GM23338 (cell line): ENCODE measurements at regions not wholly inside any gene's neighbourhood (a gene's known extent, or its start where the extent isn't known, plus 50 kb on each side); places are given as distances from the start of the nearest gene placed in this dataset.
A peak's percentile ranks its signal among the peaks of the same experiment; 100 is the strongest.

Experiments used
- ATAC-seq: fragments of 200-7000 bp; cut with Tn5 transposase; 3 replicates; pipeline ENCODE4 v1.9.1; 2020
- DNase-seq: peaks from one replicate; pipeline ENCODE4 v3.0.0-alpha.2; 2015; ENCODE audit warnings: low spot score
- H2AFZ ChIP-seq: fragments of 200-600 bp; sonication (generic); 2 replicates; pipeline ENCODE4 v1.8.0; 2016; ENCODE audit warnings: antibody characterized with exemption, mild to moderate bottlenecking, moderate library complexity
- H3F3A ChIP-seq: fragments of 200-600 bp; sonication (generic); replicated peaks from 2 replicates; pipeline ENCODE4 v1.8.0; 2017; ENCODE audit warnings: antibody characterized with exemption, mixed run types, low read depth
- H3K27ac ChIP-seq: fragments of 200-600 bp; sonication (generic); 2 replicates; pipeline ENCODE4 v1.6.1; 2016; ENCODE audit warnings: low read depth
- H3K27me3 ChIP-seq: fragments of 200-600 bp; sonication (generic); 2 replicates; pipeline ENCODE4 v1.8.0; 2016; ENCODE audit warnings: mild to moderate bottlenecking, mixed run types, moderate library complexity; ENCODE audit not compliant: insufficient read depth
- H3K36me3 ChIP-seq: fragments of 200-600 bp; sonication (generic); 2 replicates; pipeline ENCODE4 v1.8.0; 2016; ENCODE audit warnings: mild to moderate bottlenecking; ENCODE audit not compliant: insufficient read depth
- H3K4me1 ChIP-seq: fragments of 200-600 bp; sonication (generic); 2 replicates; pipeline ENCODE4 v1.8.0; 2016; ENCODE audit warnings: mild to moderate bottlenecking, moderate library complexity; ENCODE audit not compliant: insufficient read depth
- H3K4me2 ChIP-seq: fragments of 200-600 bp; sonication (generic); 2 replicates; pipeline ENCODE4 v1.7.1; 2017; ENCODE audit warnings: mixed run types
- H3K4me3 ChIP-seq: fragments of 200-600 bp; sonication (generic); 2 replicates; pipeline ENCODE4 v1.6.1; 2016; ENCODE audit warnings: mixed run types
- H3K79me2 ChIP-seq: fragments of 200-600 bp; sonication (generic); replicated peaks from 2 replicates; pipeline ENCODE4 v1.8.0; 2017; ENCODE audit warnings: mild to moderate bottlenecking; ENCODE audit not compliant: insufficient read depth
- H3K9me2 ChIP-seq: fragments of 200-600 bp; sonication (generic); 2 replicates; pipeline ENCODE4 v1.8.0; 2017; ENCODE audit not compliant: insufficient read depth
- H4K20me1 ChIP-seq: fragments of 200-600 bp; sonication (generic); replicated peaks from 2 replicates; pipeline ENCODE4 v1.8.0; 2017; ENCODE audit warnings: mild to moderate bottlenecking; ENCODE audit not compliant: insufficient read depth
- H3K27ac Mint-ChIP-seq: 2 replicates; pipeline ENCODE4 v1.8.0; 2020; ENCODE audit warnings: inconsistent platforms, mild to moderate bottlenecking, moderate library complexity, mixed read lengths
- H3K27me3 Mint-ChIP-seq: 3 replicates; pipeline ENCODE4 v1.8.0; 2022; ENCODE audit warnings: low read depth, mild to moderate bottlenecking, moderate library complexity, mixed read lengths, inconsistent platforms; ENCODE audit not compliant: insufficient read depth, poor library complexity
- H3K36me3 Mint-ChIP-seq: 3 replicates; pipeline ENCODE4 v1.8.0; 2021; ENCODE audit warnings: low read depth, mild to moderate bottlenecking, inconsistent platforms, moderate library complexity, mixed read lengths
- H3K4me1 Mint-ChIP-seq: 3 replicates; pipeline ENCODE4 v1.8.0; 2020; ENCODE audit warnings: mild to moderate bottlenecking, inconsistent platforms, mixed read lengths
- H3K4me3 Mint-ChIP-seq: 3 replicates; pipeline ENCODE4 v1.8.0; 2021; ENCODE audit warnings: moderate library complexity, mild to moderate bottlenecking, inconsistent platforms, mixed read lengths
- H3K9me3 Mint-ChIP-seq: 3 replicates; pipeline ENCODE4 v1.8.0; 2020; ENCODE audit warnings: moderate library complexity, mild to moderate bottlenecking, inconsistent platforms, mixed read lengths
- CREB1 ChIP-seq: fragments of 250-450 bp; sonication (Bioruptor Pico); IDR thresholded peaks from 2 replicates; pipeline ENCODE4 v1.5.0; 2020; ENCODE audit warnings: low read depth, mild to moderate bottlenecking, moderate library complexity
- CTCF ChIP-seq, 2 experiments: fragments of 200-600 bp in 1 of 2; sonication (generic) in 1 of 2; conservative IDR thresholded peaks; 2 replicates each; pipeline versions ENCODE4 v1.5.1 to v1.6.1; 2016 to 2017; ENCODE audit warnings: antibody characterized with exemption in 2 of 2, low read depth in 2 of 2, mild to moderate bottlenecking in 2 of 2, moderate library complexity in 1 of 2
- ETS1 ChIP-seq: IDR thresholded peaks from 2 replicates; pipeline ENCODE4 v1.6.1; 2016; ENCODE audit warnings: antibody characterized with exemption
- EZH2 ChIP-seq: fragments of 200-600 bp; sonication (generic); IDR thresholded peaks from one replicate; pipeline ENCODE4 v1.8.0; 2017; ENCODE audit warnings: antibody characterized with exemption, mild to moderate bottlenecking, low read depth; ENCODE audit not compliant: unreplicated experiment
- EZH2phosphoT487 ChIP-seq: fragments of 200-600 bp; sonication (generic); IDR thresholded peaks from one replicate; pipeline ENCODE4 v1.8.1; 2018; ENCODE audit warnings: antibody characterized with exemption; ENCODE audit not compliant: unreplicated experiment
- JUNB ChIP-seq: IDR thresholded peaks from one replicate; pipeline ENCODE4 v1.6.1; 2016; ENCODE audit warnings: antibody characterized with exemption; ENCODE audit not compliant: unreplicated experiment
- NANOG ChIP-seq: IDR thresholded peaks from 2 replicates; pipeline ENCODE4 v1.6.1; 2016; ENCODE audit warnings: antibody characterized with exemption, borderline replicate concordance
- POLR2AphosphoS5 ChIP-seq: IDR thresholded peaks from 2 replicates; pipeline ENCODE4 v1.6.1; 2016; ENCODE audit warnings: antibody characterized with exemption, low read depth
- STAT1 ChIP-seq: IDR thresholded peaks from one replicate; pipeline ENCODE4 v1.6.1; 2016; ENCODE audit warnings: antibody characterized with exemption; ENCODE audit not compliant: unreplicated experiment
- ZNF114 ChIP-seq: fragments of 250-450 bp; sonication (Bioruptor Pico); IDR thresholded peaks from 2 replicates; pipeline ENCODE4 v1.5.0; 2020; ENCODE audit warnings: mild to moderate bottlenecking, moderate library complexity
- ZNF331 ChIP-seq: fragments of 250-450 bp; sonication (Bioruptor Pico); IDR thresholded peaks from 2 replicates; pipeline ENCODE4 v1.5.0; 2020; ENCODE audit warnings: low read depth, mild to moderate bottlenecking, moderate library complexity
- ZNF462 ChIP-seq: fragments of 250-450 bp; sonication (Bioruptor Pico); IDR thresholded peaks from 2 replicates; pipeline ENCODE4 v1.5.0; 2020; ENCODE audit warnings: mild to moderate bottlenecking, moderate library complexity
- TF ChIP-seq, protein P1 (sequence below): IDR thresholded peaks from one replicate; pipeline ENCODE4 v1.6.1; 2018; ENCODE audit warnings: antibody characterized with exemption; ENCODE audit not compliant: unreplicated experiment

- Histone ChIP-seq H3K4me2 (no peak overlapping the region), H3K4me1 (peaks cover 24% of the 10 kb centered on the region), H4K20me1 (no peaks in the 10 kb centered on the region), H3K27me3 (no peaks in the 10 kb centered on the region), H3K4me3 (no peak overlapping the region), H3K9me2 (peaks cover 1% of the 10 kb centered on the region), H3F3A (no peaks in the 10 kb centered on the region), H2AFZ (peak overlapping the region; percentile 44), H3K79me2 (no peaks in the 10 kb centered on the region), H3K36me3 (no peaks in the 10 kb centered on the region), H3K27ac (no peak overlapping the region)
- no peak for DNase-seq
- ATAC-seq, result no peak
- no peaks in the 10 kb centered on the region for H3K36me3 Mint-ChIP-seq
- no peak overlapping the region for H3K27ac Mint-ChIP-seq
- peaks cover 18% of the 10 kb centered on the region for H3K4me1 Mint-ChIP-seq
- no peaks in the 10 kb centered on the region for H3K9me3 Mint-ChIP-seq
- no peaks in the 10 kb centered on the region for H3K27me3 Mint-ChIP-seq
- no peak for TF ChIP-seq NANOG
- no peak for TF ChIP-seq ZNF331 (CRISPR knock-in tag)
- no peak for TF ChIP-seq ETS1
- TF ChIP-seq CREB1, result no peak
- no peak for TF ChIP-seq CTCF (conservative IDR thresholded peaks at IDR 0.05; ENCODE audit: low read depth in 2 of 2)
- TF ChIP-seq JUNB, result no peak
- no peak for TF ChIP-seq STAT1
- TF ChIP-seq, protein P1, sequence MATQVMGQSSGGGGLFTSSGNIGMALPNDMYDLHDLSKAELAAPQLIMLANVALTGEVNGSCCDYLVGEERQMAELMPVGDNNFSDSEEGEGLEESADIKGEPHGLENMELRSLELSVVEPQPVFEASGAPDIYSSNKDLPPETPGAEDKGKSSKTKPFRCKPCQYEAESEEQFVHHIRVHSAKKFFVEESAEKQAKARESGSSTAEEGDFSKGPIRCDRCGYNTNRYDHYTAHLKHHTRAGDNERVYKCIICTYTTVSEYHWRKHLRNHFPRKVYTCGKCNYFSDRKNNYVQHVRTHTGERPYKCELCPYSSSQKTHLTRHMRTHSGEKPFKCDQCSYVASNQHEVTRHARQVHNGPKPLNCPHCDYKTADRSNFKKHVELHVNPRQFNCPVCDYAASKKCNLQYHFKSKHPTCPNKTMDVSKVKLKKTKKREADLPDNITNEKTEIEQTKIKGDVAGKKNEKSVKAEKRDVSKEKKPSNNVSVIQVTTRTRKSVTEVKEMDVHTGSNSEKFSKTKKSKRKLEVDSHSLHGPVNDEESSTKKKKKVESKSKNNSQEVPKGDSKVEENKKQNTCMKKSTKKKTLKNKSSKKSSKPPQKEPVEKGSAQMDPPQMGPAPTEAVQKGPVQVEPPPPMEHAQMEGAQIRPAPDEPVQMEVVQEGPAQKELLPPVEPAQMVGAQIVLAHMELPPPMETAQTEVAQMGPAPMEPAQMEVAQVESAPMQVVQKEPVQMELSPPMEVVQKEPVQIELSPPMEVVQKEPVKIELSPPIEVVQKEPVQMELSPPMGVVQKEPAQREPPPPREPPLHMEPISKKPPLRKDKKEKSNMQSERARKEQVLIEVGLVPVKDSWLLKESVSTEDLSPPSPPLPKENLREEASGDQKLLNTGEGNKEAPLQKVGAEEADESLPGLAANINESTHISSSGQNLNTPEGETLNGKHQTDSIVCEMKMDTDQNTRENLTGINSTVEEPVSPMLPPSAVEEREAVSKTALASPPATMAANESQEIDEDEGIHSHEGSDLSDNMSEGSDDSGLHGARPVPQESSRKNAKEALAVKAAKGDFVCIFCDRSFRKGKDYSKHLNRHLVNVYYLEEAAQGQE, result no peak
- no peak for TF ChIP-seq POLR2AphosphoS5
- no peak for TF ChIP-seq ZNF462 (CRISPR knock-in tag)
- TF ChIP-seq EZH2, result no peak
- TF ChIP-seq EZH2phosphoT487, result no peak
- TF ChIP-seq ZNF114 (CRISPR knock-in tag), result no peak
- no peak overlapping the region for H3K4me3 Mint-ChIP-seq
Measured at GRCh38 chr12:63086149-63086915, 64.7 kb downstream of the AVPR1A start.
